Tibial artery (tissue), 4 donors: ENCODE measurements at regions not wholly inside any gene's neighbourhood (a gene's known extent, or its start where the extent isn't known, plus 50 kb on each side); places are given as distances from the start of the nearest gene placed in this dataset.

Experiments
- DNase-seq, 2 donors: peaks; one replicate each; pipeline ENCODE4 v3.0.0-alpha.2; 2019
- H3K27ac ChIP-seq, 2 donors: fragments of 200-600 bp; sonication (generic) in 1 of 2; 1 replicate in 1 of 2; 2 replicates in 1 of 2; pipeline ENCODE4 v1.5.1; 2018 to 2019; ENCODE audit warnings: mild to moderate bottlenecking in 1 of 2
- H3K27me3 ChIP-seq, 2 donors: fragments of 200-600 bp; sonication (generic) in 1 of 2; one replicate each; pipeline versions ENCODE4 v1.5.1 to v1.6.0; 2016 to 2019
- H3K36me3 ChIP-seq, 3 donors: fragments of 200-600 bp; sonication (generic) in 2 of 3; one replicate each; pipeline ENCODE4 v1.5.1; 2016 to 2019; ENCODE audit warnings: mild to moderate bottlenecking in 2 of 3
- H3K4me1 ChIP-seq, 4 donors: fragments of 200-600 bp; sonication (generic) in 2 of 4; 1 replicate in 3 of 4; 2 replicates in 1 of 4; pipeline ENCODE4 v1.5.1; 2016 to 2019
- H3K4me3 ChIP-seq, 2 donors: fragments of 200-600 bp; sonication (generic) in 1 of 2; 1 replicate in 1 of 2; 2 replicates in 1 of 2; pipeline ENCODE4 v1.5.1; 2018 to 2019; ENCODE audit warnings: mild to moderate bottlenecking in 2 of 2
- H3K9me3 ChIP-seq, 3 donors: fragments of 200-600 bp; sonication (generic) in 1 of 3; one replicate each; pipeline ENCODE4 v1.5.1; 2016 to 2019
- intact Hi-C: fragments of 100-400 bp; cut with DNase I; formaldehyde crosslinking; loops from one replicate; pipeline ENCODE4 v1.15.0; 2023; ENCODE audit warnings: low total_unique reads
- TF ChIP-seq, protein P1 (sequence below), 2 experiments: fragments of 200-600 bp in 1 of 2; fragments of 450-650 bp in 1 of 2; IDR thresholded peaks; one replicate each; pipeline ENCODE4 v1.5.1; 2017 to 2019; ENCODE audit warnings: antibody characterized with exemption in 2 of 2, mild to moderate bottlenecking in 1 of 2, moderate library complexity in 1 of 2

DNA sequence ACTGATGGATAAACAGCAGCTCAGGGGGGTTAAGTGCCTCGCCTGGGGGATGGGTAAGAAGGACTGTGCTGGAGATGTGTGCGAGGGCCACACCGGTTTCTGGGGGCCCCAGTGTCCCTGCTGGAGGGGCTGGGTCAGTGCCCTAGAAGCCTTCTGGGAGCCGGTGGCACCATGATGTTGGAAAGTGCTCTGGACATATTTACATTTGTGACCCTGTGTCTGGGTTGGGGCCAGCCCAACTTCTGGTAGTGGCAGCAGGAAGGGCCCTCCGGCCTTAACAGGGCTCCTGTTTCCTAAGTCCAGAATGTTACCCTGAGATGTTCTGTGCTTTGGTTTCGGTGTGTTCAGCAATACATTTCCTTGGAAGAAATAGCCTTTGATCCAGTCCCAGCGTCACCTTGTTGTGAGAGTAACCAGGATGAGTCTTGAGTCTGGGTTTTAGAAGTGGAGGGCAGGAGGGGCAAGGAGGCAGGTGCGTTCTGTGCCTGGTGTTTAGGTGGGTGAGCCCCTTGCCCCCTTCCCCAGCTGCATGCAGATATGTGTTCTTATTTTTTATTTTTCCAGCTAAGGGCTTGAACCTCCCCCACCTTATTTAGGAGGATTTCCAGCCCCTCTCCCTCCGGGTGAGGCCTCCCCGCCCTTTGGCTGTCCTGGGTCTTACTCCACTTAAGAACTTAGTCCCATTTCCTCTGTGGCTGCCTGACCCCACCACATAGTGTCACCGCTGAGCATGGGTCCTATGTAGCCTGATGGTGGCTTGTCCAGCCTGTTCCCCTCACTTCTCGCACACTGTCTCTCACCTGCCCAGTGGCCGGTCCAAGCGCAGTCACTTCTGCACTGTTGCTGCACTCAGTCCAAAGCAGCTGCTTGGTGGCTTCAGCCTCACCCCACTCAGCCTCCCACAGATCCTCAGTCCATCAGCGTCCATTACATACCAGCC, 132.7 kb upstream of the HS6ST1 start:
- TF ChIP-seq, protein P1, sequence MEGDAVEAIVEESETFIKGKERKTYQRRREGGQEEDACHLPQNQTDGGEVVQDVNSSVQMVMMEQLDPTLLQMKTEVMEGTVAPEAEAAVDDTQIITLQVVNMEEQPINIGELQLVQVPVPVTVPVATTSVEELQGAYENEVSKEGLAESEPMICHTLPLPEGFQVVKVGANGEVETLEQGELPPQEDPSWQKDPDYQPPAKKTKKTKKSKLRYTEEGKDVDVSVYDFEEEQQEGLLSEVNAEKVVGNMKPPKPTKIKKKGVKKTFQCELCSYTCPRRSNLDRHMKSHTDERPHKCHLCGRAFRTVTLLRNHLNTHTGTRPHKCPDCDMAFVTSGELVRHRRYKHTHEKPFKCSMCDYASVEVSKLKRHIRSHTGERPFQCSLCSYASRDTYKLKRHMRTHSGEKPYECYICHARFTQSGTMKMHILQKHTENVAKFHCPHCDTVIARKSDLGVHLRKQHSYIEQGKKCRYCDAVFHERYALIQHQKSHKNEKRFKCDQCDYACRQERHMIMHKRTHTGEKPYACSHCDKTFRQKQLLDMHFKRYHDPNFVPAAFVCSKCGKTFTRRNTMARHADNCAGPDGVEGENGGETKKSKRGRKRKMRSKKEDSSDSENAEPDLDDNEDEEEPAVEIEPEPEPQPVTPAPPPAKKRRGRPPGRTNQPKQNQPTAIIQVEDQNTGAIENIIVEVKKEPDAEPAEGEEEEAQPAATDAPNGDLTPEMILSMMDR (IDR thresholded peaks at IDR 0.05): no peak
- H3K9me3 ChIP-seq: no peaks in the 10 kb centered on the region
- H3K27me3 ChIP-seq: no peaks in the 10 kb centered on the region
- H3K36me3 ChIP-seq: no peaks in the 10 kb centered on the region
- peak; percentile 13 to 54 for DNase-seq
- no peaks in the 10 kb centered on the region for H3K4me1 ChIP-seq
- no peak overlapping the region for H3K27ac ChIP-seq
- intact Hi-C loops: no loop called here
- H3K4me3 ChIP-seq: no peak overlapping the region

DNA sequence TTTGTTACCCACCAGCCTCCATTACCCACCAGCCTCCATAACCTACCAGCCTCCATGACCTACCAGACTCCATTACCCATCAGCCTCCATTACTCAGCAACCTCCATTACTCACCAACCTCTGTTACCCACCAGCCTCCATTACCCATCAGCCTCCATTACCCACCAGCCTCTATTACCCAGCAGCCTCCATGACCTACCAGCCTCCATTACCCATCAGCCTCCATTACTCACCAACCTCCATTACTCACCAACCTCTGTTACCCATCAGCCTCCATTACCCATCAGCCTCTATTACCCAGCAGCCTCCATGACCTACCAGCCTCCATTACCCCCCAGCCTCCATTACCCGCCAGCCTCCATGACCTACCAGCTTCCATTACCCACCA, 133.3 kb upstream of the HS6ST1 start:
- DNase-seq: peak in 1 of 2 donors; percentile 0
- Histone ChIP-seq H3K4me3 (no peak overlapping the region), H3K27me3 (no peaks in the 10 kb centered on the region), H3K36me3 (no peaks in the 10 kb centered on the region), H3K9me3 (no peaks in the 10 kb centered on the region), H3K27ac (no peak overlapping the region), H3K4me1 (no peaks in the 10 kb centered on the region)
- intact Hi-C loops: no loop called here
- TF ChIP-seq, protein P1 (IDR thresholded peaks at IDR 0.05): no peak

DNA sequence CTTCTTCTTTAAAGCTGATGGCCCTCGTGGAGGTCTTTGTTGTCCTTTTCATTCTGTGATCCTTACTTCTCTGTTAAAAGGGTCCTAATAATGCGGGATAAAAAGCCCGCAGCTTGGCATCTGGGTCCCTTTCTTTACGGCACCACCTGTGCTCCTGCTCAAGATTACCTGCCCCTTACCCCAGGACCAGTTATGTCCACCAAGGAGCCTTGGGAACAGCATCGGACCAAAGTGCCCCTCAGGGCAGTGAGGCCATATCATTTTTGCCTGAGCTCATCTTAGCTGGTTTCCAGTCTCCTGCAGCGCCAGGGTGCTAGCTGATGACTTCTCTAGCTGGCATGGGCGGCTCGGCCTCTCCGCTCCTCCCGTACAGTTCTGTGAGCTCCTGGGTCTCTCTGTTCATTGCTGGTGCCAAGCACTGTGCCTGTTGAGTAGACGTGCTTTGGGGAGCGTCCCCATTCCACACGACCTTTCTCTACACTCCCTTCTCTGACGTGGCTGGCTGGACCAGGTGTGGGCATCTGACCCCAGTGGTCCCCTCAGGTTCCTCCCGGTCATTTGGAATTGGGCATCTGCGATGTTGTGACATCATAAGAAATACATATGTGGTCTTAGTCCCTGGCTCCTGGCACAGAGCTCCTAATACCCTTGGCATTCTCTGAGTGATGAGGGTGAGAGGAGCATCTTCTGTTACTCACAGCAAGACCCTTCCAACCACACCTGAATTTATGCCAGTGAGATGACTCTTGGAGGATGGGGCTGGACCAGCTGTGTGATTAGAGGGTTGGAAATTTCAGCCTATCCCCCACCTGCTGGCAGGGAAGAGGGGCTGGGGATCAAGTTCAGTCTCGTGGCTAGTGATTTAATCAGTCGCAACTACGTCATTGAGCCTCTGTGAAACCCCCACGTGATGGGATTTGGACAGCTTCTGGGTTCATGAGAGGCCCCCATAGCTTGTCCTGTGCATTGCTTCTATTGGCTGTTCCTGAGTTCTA, 134.2 kb upstream of the HS6ST1 start:
- Histone ChIP-seq H3K27ac (no peak overlapping the region), H3K36me3 (no peaks in the 10 kb centered on the region), H3K27me3 (no peaks in the 10 kb centered on the region), H3K4me3 (no peak overlapping the region), H3K9me3 (no peaks in the 10 kb centered on the region), H3K4me1 (no peaks in the 10 kb centered on the region)
- DNase-seq: peak; percentile 4 to 41
- TF ChIP-seq, protein P1 (IDR thresholded peaks at IDR 0.05): no peak
- intact Hi-C loops: no loop called here

DNA sequence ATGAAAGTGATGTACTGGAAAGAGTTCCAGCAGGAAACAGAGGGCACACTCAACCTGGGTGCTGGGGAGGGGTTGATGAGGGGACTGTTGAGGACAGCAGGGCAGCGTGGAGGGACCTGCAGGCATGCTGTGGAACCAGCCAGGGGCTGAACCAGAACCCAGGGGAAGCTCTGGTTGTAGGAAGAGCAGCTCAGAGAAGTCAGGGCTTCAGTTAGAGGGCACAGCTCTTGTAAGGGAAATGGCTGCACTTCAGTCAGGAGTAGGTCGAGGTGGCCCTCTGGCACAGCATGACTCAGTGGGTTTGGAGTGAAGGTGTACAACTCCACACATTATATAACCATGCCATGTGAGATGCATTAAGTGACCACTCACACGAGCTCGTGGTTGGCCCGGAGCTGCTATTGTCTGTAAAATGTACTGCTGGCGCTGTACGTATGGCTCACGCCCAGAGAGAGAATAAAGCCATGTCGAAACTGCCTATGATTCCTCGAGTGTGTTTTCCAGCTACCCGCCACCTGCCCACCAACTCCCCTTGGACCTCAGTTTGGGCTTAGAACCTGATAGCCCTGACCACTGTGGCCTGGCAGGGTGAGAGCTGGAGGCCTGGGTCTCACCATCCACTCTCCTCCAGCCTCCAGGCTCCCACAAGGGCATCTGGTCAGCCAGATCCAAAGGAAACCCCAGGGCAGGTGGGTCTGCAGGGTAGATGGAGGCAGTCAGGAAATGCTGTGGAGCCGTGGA, 136.5 kb upstream of the HS6ST1 start:
- Histone ChIP-seq H3K4me1 (no peaks in the 10 kb centered on the region), H3K36me3 (no peaks in the 10 kb centered on the region), H3K27ac (no peak overlapping the region), H3K4me3 (no peak overlapping the region), H3K27me3 (no peaks in the 10 kb centered on the region), H3K9me3 (no peaks in the 10 kb centered on the region)
- peak; percentile 9 to 33 for DNase-seq
- intact Hi-C loops: no loop called here
- TF ChIP-seq, protein P1 (IDR thresholded peaks at IDR 0.05): no peak

DNA sequence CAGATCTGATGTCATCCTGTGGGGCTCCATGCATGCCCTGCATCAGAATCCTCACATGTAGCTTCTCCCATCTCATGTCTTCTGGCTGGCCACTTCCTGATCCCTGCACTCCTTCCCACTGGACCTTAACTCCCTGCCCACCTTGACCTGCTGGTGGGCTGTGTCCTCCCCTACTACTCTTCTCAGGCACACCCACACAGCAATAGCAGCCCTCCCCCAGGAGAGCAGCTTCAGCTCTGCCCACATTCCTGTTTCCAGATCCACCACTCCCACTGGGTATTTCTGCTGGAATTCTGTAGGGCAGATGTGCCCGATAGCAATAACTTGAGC, 137.0 kb upstream of the HS6ST1 start:
- DNase-seq: peak; percentile 1 to 41
- Histone ChIP-seq H3K4me3 (no peak overlapping the region), H3K27ac (no peak overlapping the region), H3K9me3 (no peaks in the 10 kb centered on the region), H3K4me1 (no peaks in the 10 kb centered on the region), H3K27me3 (no peaks in the 10 kb centered on the region), H3K36me3 (no peaks in the 10 kb centered on the region)
- intact Hi-C loops: no loop called here
- TF ChIP-seq, protein P1 (IDR thresholded peaks at IDR 0.05): no peak
